Astrocyte (in vitro differentiated cells and primary cell): ENCODE measurements at regions not wholly inside any gene's neighbourhood (a gene's known extent, or its start where the extent isn't known, plus 50 kb on each side); places are given as distances from the start of the nearest gene placed in this dataset.

Experiments used
- CTCF ChIP-seq: IDR thresholded peaks from 2 replicates; pipeline ENCODE4 v1.5.1; 2011; ENCODE audit warnings: low read depth, mild to moderate bottlenecking, inconsistent platforms, low read length, moderate library complexity; ENCODE audit not compliant: insufficient read depth
- EZH2 ChIP-seq: IDR thresholded peaks from 2 replicates; pipeline ENCODE4 v1.6.1; 2012; ENCODE audit warnings: mild to moderate bottlenecking, low read length, inconsistent platforms; ENCODE audit not compliant: insufficient read depth

DNA sequence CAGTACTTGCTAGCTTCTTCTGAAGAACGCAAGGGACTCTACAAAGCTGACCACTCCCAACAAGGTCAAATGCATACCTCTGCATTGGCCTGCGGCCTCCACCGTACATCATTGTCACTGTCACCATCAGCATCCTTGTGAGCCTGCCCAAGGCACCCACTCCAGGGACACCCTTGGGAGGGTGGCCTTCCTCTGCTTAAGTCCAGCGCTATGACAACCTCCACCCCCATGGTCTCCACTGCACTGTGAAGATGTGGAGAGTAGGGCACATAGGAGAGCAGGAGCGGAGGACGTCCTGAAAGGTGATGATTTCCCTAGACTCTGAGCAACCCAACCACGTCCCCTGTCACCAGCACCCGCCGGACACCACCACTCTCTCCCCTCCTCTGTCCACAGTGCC is 252.8 kb downstream of the ALG10 start:
- TF ChIP-seq CTCF (no peak), EZH2 (no peak)
